ENCODE measurements at regions not wholly inside any gene's neighbourhood (a gene's known extent, or its start where the extent isn't known, plus 50 kb on each side); places are given as distances from the start of the nearest gene placed in this dataset.

DNA sequence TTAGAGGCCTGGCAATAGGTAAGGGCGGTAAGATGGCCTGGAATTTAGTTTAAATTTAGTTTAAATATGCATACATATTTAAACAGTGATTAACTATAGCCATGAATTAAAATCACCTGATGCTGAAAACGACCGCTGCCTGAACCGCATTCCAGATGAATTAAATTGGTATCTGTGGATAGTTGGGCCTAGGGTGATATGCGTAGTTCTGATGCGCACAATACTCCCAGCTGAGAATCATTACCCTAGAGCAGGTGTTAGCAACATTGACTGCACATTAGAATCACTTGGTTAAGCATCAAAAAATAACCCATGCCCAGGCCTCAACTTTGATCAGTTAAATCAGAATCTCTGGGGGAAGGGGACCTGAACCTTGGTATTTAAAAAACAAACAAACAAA, 432.4 kb downstream of the GBA3 start:
- H3K27me3 ChIP-seq, result no peaks in the 10 kb centered on the region
- ATAC-seq, result no peak
- no peaks in the 10 kb centered on the region for H3K36me3 ChIP-seq
- no peak for FAIRE-seq
- TF ChIP-seq, protein P1, sequence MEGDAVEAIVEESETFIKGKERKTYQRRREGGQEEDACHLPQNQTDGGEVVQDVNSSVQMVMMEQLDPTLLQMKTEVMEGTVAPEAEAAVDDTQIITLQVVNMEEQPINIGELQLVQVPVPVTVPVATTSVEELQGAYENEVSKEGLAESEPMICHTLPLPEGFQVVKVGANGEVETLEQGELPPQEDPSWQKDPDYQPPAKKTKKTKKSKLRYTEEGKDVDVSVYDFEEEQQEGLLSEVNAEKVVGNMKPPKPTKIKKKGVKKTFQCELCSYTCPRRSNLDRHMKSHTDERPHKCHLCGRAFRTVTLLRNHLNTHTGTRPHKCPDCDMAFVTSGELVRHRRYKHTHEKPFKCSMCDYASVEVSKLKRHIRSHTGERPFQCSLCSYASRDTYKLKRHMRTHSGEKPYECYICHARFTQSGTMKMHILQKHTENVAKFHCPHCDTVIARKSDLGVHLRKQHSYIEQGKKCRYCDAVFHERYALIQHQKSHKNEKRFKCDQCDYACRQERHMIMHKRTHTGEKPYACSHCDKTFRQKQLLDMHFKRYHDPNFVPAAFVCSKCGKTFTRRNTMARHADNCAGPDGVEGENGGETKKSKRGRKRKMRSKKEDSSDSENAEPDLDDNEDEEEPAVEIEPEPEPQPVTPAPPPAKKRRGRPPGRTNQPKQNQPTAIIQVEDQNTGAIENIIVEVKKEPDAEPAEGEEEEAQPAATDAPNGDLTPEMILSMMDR (IDR thresholded peaks at IDR 0.05), result no peak
- no peaks in the 10 kb centered on the region for H3K4me1 ChIP-seq
- no peak overlapping the region for H3K4me3 ChIP-seq
- H3K9me3 ChIP-seq, result no peaks in the 10 kb centered on the region
- H3K27ac ChIP-seq, result no peak overlapping the region
- intact Hi-C loops (cut with DNase I), result no loop called here
- 83 to 94% methylated on average over 6 of the region's 6 CpGs for WGBS, 2 donors
- DNase-seq, result no peak

DNA sequence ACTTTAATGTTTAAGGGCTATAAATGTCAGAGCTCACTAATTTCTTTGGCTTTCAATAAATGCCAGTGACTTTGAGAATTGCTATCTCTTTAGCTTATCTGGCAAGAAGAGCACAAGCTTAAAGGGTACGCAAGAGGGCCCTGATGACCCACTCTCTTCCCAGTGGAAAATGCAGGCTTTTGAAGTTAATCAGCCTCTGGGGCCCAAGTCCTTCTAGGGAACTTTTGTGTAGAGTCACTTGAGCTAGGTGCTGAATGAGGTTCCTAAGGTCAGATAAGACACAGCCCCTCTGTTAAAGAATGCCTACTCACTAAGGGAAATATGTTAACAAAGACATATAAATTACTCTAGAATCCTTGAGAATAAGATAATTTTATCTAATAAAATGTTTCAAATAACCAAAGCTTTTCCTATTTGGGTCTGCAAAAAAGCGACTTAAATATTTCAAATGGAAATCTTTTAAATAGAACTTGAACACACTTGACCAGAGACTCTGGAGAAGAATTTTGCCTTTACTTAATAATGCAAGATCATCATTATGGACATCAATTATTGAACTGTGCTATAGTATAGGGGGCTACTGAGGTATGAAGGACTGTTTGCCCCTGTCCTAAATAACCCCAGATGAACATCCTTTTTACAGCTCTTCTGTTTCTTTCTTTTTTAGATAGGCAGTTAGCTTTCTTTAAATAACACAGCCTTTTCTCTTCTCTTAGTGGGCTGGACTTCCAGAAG, 430.1 kb downstream of the GBA3 start:
- H3K27ac ChIP-seq, result no peak overlapping the region
- FAIRE-seq, result no peak
- 81 to 84% methylated on average over 2 of the region's 2 CpGs for WGBS, 2 donors
- no peak overlapping the region for H3K4me3 ChIP-seq
- H3K9me3 ChIP-seq, result no peaks in the 10 kb centered on the region
- no peaks in the 10 kb centered on the region for H3K27me3 ChIP-seq
- no peak for ATAC-seq
- DNase-seq, result no peak
- H3K4me1 ChIP-seq, result no peaks in the 10 kb centered on the region
- TF ChIP-seq, protein P1 (IDR thresholded peaks at IDR 0.05), result no peak
- H3K36me3 ChIP-seq, result no peaks in the 10 kb centered on the region
- intact Hi-C loops (cut with DNase I), result no loop called here

DNA sequence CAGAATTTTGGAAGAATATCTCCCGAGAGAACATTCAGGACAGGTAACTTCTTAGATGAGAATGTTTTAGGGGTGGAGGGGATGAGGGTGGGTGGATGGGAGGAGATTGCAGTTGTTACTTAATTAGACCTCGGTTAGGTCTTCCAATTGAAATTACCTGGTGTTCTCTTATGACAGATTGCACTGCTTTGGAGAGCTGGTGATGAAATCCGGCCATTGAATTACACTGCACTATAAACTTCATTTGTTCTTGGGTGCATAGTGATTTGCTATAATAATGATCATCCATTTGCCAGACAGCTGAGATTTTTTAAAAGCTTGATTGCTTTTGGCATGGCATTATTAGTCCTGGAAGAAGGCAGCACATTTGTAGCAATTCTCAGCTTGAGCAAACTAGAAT, 427.6 kb downstream of the GBA3 start:
- Histone ChIP-seq H3K4me1 (no peaks in the 10 kb centered on the region), H3K36me3 (no peaks in the 10 kb centered on the region), H3K27me3 (no peaks in the 10 kb centered on the region), H3K27ac (no peak overlapping the region), H3K9me3 (no peaks in the 10 kb centered on the region), H3K4me3 (no peak overlapping the region)
- ATAC-seq, result no peak
- DNase-seq, result no peak
- TF ChIP-seq, protein P1 (IDR thresholded peaks at IDR 0.05), result no peak
- 49 to 61% methylated on average over 3 of the region's 3 CpGs for WGBS, 2 donors
- FAIRE-seq, result no peak
- intact Hi-C loops (cut with DNase I), result no loop called here

DNA sequence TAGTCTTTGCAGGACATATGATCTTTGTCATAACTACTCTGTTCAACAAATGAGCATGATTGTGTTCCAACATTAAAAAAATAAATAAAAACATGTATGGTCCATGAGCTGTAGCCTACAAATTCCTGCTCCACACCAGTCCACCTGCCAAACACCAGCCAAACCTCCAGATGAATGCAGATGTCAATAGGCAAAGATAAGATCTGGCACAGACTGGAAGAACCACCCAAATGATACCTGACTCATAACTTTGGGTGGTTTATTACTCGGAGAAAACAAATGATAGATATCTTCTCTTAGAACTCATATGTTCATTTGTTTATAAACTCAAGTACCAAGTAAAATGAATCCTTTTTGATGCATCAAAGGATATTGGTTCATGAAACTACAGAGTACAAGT, 425.1 kb downstream of the GBA3 start:
- H3K36me3 ChIP-seq, result no peaks in the 10 kb centered on the region
- H3K27ac ChIP-seq, result no peak overlapping the region
- ATAC-seq, result no peak
- no peak for DNase-seq
- H3K4me3 ChIP-seq, result no peak overlapping the region
- H3K9me3 ChIP-seq, result no peaks in the 10 kb centered on the region
- no peaks in the 10 kb centered on the region for H3K4me1 ChIP-seq
- no peaks in the 10 kb centered on the region for H3K27me3 ChIP-seq
- WGBS, 2 donors, result 35 to 50% methylated on average over 1 of the region's 1 CpG
- intact Hi-C loops (cut with DNase I), result no loop called here
- FAIRE-seq, result no peak
- TF ChIP-seq, protein P1 (IDR thresholded peaks at IDR 0.05), result no peak

DNA sequence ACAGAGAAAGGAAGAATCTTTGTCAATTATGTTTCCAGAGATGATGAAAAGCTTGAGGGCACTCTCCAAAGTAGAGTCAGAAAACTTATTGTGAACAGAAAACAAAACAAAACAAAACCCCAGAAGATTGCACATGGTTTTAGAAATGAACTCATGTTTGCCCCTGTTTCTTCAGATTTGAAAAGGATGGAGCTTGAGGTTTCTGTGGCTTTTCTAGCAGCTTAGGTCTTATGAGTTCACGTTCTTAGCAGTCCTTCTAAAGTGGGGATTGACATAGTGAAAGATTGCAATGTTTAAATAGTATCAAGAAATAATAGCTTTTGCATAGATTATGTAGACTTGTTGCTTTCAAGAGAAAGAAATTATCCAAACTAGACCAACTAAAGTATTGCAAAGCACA, 421.8 kb downstream of the GBA3 start:
- Histone ChIP-seq H3K4me1 (no peaks in the 10 kb centered on the region), H3K27ac (no peak overlapping the region), H3K27me3 (peaks cover 0 to 3% (median 0%) of the 10 kb centered on the region in 4 donors), H3K9me3 (no peaks in the 10 kb centered on the region), H3K36me3 (no peaks in the 10 kb centered on the region), H3K4me3 (no peak overlapping the region)
- ATAC-seq (no peak), FAIRE-seq (no peak), DNase-seq (no peak)
- intact Hi-C loops (cut with DNase I), result no loop called here
- TF ChIP-seq, protein P1 (IDR thresholded peaks at IDR 0.05), result no peak
- 36 to 41% methylated on average over 1 of the region's 1 CpG for WGBS, 2 donors

Measured in pancreas (tissue), 10 donors.